ENCODE measurements at regions not wholly inside any gene's neighbourhood (a gene's known extent, or its start where the extent isn't known, plus 50 kb on each side); places are given as distances from the start of the nearest gene placed in this dataset.

DNA sequence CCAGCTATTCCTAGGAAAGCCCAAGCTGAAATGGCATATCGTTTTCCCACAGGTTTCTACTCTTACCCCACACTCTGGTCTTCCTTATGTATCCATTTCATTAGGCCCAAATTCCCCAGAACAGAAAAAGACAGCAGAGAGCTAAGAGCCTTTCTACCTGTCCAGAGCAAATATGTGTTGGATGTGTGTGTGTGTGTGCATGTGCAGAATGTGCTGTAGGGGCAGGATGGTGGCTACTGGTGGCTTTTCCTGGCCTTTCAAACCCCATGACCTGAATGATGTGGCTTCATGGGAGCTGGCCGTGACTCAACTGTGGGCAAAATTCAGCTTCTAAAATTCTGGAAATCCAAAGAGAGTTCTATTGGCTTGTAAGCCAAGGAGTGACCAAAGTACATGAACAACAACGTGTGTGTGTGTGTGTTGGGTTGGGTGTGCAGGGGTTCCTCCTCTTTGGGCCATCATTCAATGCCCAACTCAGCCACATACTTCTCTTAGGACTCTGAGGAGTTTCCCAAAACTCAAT, 421.4 kb upstream of the CADM1 start:
- TF ChIP-seq, protein P1, sequence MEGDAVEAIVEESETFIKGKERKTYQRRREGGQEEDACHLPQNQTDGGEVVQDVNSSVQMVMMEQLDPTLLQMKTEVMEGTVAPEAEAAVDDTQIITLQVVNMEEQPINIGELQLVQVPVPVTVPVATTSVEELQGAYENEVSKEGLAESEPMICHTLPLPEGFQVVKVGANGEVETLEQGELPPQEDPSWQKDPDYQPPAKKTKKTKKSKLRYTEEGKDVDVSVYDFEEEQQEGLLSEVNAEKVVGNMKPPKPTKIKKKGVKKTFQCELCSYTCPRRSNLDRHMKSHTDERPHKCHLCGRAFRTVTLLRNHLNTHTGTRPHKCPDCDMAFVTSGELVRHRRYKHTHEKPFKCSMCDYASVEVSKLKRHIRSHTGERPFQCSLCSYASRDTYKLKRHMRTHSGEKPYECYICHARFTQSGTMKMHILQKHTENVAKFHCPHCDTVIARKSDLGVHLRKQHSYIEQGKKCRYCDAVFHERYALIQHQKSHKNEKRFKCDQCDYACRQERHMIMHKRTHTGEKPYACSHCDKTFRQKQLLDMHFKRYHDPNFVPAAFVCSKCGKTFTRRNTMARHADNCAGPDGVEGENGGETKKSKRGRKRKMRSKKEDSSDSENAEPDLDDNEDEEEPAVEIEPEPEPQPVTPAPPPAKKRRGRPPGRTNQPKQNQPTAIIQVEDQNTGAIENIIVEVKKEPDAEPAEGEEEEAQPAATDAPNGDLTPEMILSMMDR (IDR thresholded peaks at IDR 0.05; ENCODE audit: insufficient read depth, low read depth, low read length), result no peak
- no peak for DNase-seq (ENCODE audit: low read depth)
- no peak overlapping the region for H3K4me3 ChIP-seq (ENCODE audit: low read depth, low read length)

DNA sequence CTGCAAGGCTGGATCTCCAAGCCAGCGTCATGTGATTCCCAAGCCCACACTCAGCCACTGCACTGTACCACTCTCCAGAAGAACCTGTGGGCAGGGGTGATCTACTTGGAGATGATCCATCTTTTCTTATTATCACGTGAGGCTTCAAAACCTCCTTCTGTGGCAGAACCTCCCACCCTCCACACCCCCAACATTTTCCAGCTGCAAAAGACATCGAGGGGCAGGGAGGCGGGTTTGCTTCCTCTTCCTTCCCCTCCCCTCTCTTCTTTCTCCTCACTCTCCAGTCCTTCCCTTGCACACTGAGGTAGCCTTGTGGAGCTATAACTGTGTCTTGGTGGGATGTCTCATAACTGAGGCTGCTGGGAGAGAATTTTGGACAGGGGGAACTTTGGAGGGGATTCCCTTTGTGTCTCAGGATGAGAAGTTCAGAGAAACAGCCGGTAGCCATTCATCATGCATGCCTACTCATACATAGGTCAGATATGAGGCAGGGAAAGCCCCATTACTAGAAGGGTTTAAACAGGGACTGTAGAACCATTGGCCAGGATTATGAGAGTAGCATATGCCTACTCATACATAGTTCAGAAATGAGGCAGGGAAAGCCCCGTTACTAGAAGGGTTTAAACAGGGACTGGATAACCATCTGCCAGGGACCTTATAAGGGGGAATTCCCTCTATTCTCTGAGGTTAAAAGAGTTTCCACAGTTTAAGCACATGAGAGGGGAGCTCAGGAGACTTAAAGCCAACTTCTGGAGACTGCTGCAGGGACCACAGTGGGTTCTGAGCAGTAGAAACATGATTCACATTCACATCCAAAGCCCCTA, 420.7 kb upstream of the CADM1 start:
- TF ChIP-seq, protein P1 (IDR thresholded peaks at IDR 0.05; ENCODE audit: insufficient read depth, low read depth, low read length), result no peak
- no peak overlapping the region for H3K4me3 ChIP-seq (ENCODE audit: low read depth, low read length)
- DNase-seq (ENCODE audit: low read depth), result no peak

DNA sequence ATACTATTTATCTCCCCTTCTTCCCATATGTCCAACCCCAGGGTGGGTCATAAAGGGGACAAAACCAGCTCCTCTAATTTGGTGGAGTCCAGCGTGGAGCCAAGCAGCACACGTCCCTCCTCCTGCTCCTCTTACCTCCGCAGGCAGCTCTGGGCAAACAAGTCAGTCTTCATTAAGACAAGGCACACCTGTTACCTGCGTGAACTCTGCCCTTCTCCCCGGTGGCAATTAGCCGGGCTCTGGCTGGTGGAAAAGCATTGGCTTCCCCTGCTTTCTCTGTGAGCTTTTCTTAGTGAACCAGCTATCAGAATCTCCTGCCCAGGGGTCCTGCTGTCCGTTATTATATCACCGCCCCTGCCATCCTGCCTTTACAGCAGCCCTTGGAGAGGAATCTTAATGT, 418.7 kb upstream of the CADM1 start:
- TF ChIP-seq, protein P1 (IDR thresholded peaks at IDR 0.05; ENCODE audit: insufficient read depth, low read depth, low read length), result no peak
- no peak overlapping the region for H3K4me3 ChIP-seq (ENCODE audit: low read depth, low read length)
- DNase-seq (ENCODE audit: low read depth), result no peak

DNA sequence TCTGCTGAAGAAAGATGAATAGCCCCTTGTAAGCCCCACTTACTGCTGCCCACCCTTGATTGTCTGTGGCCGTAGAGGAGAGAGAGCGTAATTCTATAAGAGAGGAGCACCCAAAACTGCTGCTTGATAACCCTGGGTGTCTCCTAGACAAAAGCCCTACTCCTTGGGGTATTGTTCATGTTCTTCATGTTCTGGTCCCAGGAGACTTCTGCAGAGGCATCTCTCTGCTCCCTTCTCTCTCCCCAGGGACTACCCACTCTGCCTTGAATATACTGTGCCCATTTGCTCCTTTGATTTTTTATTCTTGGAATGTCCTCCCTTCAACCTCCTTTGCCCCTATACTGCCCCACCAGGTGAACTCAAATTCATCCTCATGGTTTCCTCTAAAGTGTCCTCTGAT, 417.8 kb upstream of the CADM1 start:
- no peak overlapping the region for H3K4me3 ChIP-seq (ENCODE audit: low read depth, low read length)
- TF ChIP-seq, protein P1 (IDR thresholded peaks at IDR 0.05; ENCODE audit: insufficient read depth, low read depth, low read length), result no peak
- DNase-seq (ENCODE audit: low read depth), result no peak

DNA sequence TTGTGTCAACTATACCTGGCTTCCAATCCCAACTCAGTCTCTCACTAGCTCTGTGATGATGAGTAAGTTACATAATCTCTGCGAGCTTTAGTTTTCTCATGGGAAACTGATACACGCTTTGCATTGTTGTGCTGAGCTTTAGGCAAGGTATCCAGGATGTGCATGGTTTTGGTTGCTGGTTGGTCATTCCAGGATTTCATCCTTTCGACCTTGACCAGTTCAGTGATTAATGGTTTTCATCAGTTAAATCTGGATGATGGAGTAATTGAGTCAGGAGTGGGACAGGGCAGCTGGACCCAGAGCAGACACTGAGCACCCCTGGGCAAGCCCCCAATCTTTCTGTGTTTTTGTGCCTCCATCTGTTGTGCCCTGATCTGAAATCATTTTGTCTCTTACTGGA, 417.3 kb upstream of the CADM1 start:
- TF ChIP-seq, protein P1 (IDR thresholded peaks at IDR 0.05; ENCODE audit: insufficient read depth, low read depth, low read length), result no peak
- no peak overlapping the region for H3K4me3 ChIP-seq (ENCODE audit: low read depth, low read length)
- no peak for DNase-seq (ENCODE audit: low read depth)

DNA sequence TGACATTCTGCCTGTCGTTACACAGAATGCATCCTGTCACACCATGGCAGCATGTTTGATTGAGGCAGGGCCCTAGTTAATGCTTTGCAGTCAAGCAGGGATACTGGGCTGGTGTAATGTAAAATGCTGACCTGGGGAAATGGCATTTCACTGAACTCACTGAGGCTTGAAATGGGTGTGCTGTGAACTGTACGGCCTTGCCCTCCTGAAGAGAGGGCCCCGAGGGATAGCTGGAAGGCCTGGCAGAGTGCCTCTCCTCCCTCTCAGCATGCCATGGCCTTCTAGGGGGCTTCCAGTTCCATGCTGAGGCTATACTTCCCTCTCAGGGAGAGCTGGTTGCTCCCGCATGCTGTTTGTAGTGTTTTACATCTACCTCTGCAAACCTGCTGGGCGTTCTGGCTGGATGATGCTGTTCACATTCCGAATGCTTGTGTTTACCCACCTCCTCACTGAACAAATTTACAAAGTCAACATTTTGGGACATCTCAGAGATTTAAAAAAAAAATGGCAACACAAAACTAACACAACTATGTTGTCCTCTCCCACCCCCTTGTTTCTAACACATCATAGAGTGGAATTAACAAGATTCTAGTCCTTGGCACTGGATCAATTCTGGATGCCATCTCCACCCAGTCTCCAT, 416.7 kb upstream of the CADM1 start:
- H3K4me3 ChIP-seq (ENCODE audit: low read depth, low read length), result no peak overlapping the region
- TF ChIP-seq, protein P1 (IDR thresholded peaks at IDR 0.05; ENCODE audit: insufficient read depth, low read depth, low read length), result no peak
- no peak for DNase-seq (ENCODE audit: low read depth)
